ENCODE measurements at regions not wholly inside any gene's neighbourhood (a gene's known extent, or its start where the extent isn't known, plus 50 kb on each side); places are given as distances from the start of the nearest gene placed in this dataset.

DNA sequence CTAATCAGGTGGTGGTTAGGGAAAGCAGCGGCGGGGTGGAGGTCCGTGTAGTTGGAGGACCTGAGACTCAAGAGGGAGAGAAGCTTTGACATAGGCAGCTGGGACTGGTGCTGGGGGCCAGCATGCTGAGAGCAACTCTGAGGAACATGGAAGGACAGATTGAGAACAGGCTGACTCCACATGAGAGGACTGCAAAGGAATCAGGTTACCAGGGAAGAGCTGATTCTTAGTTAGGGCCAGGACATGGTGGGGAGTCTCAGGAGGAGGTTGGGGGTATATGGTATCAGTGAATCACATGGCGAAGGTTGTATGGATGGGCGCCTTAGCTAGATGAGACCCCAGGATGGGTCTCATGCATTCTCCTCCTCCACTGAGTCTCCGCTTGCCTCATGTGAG lies 264.0 kb upstream of the BOD1L1 start:
- Histone ChIP-seq H3K79me2 (ENCODE audit: insufficient read depth, low read length) (no peaks in the 10 kb centered on the region), H2BK15ac (ENCODE audit: low read depth, low read length) (no peak overlapping the region), H3K56ac (ENCODE audit: insufficient read length, low read depth, low read length) (no peak overlapping the region), H3K4me1 (ENCODE audit: insufficient read depth, low read length) (no peaks in the 10 kb centered on the region), H2BK5ac (ENCODE audit: insufficient read length, low read length) (no peak overlapping the region), H2BK12ac (ENCODE audit: insufficient read length, low read depth, low read length) (no peak overlapping the region), H3K4me2 (ENCODE audit: insufficient read depth, insufficient read length, low read length) (no peak overlapping the region), H3K9ac (ENCODE audit: extremely low read depth, insufficient read length, low read length) (no peak overlapping the region), H3K18ac (ENCODE audit: insufficient read length, low read depth, low read length) (no peak overlapping the region), H4K20me1 (ENCODE audit: control insufficient read depth, insufficient read depth, insufficient read length) (no peaks in the 10 kb centered on the region), H4K5ac (ENCODE audit: insufficient read length, low read depth, low read length) (no peak overlapping the region), H2AFZ (ENCODE audit: low read length) (no peak overlapping the region), H3T11ph (ENCODE audit: low read length) (no peak overlapping the region), H2BK20ac (ENCODE audit: low read depth, low read length, poor library complexity, severe bottlenecking) (no peak overlapping the region), H2BK120ac (ENCODE audit: low read depth, low read length, poor library complexity, severe bottlenecking) (no peak overlapping the region), H3K14ac (ENCODE audit: insufficient read depth, low read length) (no peak overlapping the region; the same call in 1 of the 2 replicates), H3K27ac (ENCODE audit: insufficient read length, low read depth, low read length) (no peak overlapping the region), H4K8ac (replicated peaks; ENCODE audit: insufficient read length, low read depth, low read length) (no peak overlapping the region), H4K91ac (ENCODE audit: insufficient read length, low read depth, low read length) (no peak overlapping the region), H3K9me3 (ENCODE audit: control insufficient read depth, low read depth, low read length) (no peaks in the 10 kb centered on the region), H3K4ac (ENCODE audit: low read depth, low read length) (no peak overlapping the region), H3K23ac (ENCODE audit: insufficient read length, low read depth, low read length) (no peak overlapping the region), H3K23me2 (ENCODE audit: insufficient read length, low read depth, low read length, poor library complexity, severe bottlenecking) (no peaks in the 10 kb centered on the region), H2AK5ac (ENCODE audit: insufficient read length, low read length) (no peak overlapping the region), H3K79me1 (ENCODE audit: insufficient read depth, low read depth, low read length, poor library complexity, severe bottlenecking) (no peaks in the 10 kb centered on the region), H3K27me3 (ENCODE audit: insufficient read depth, low read length) (no peaks in the 10 kb centered on the region)
- Mint-ChIP-seq H3K36me3 (ENCODE audit: insufficient read depth in 1 of 3, low read depth in 3 of 3) (no peaks in the 10 kb centered on the region), H3K9me3 (0 out of 5 replicates have a peak, but pooled peaks cover 0 to 2% of the 10 kb centered on the region in 2 experiments), H3K27me3 (ENCODE audit: low read depth) (no peaks in the 10 kb centered on the region), H3K4me3 (no peak overlapping the region), H3K4me1 (no peaks in the 10 kb centered on the region), H3K27ac (peak overlapping the region in 1 of 3 experiments; percentile 15; a peak in 1 of 7 replicates)
- TF ChIP-seq CTCF (conservative IDR thresholded peaks at IDR 0.05): no peak
- DNase-seq: no peak
- no CpG with 5 or more reads among the region's 6 CpGs for WGBS (ENCODE audit: extremely low coverage, insufficient read length, low lambda C conversion rate)

All from H9 (cell line).